ENCODE measurements at regions not wholly inside any gene's neighbourhood (a gene's known extent, or its start where the extent isn't known, plus 50 kb on each side); places are given as distances from the start of the nearest gene placed in this dataset.

GRCh38 chr5:20105915-20106314 lies 117.9 kb upstream of the CDH18 start:
- DNase-seq: no peak

DNA sequence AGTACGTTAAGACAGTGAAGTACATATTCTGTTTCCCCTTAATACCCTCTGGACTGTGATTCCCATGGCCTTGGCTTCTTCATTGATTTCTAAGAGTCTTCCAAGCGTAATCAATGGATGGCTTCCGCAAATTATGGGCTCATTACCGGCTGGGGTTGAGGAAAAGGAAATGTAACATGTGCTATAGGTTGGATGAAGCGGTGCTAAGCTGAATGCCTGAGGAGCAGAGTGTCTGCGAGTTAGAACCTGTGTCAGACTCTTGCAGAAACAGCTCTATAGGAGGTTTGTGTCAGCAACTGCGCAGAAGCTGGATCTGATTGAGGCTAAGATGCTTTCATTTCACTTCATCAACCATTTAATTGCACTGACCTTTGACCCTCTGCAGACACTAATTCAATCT lies 114.3 kb upstream of the CDH18 start:
- no peak for DNase-seq

- DNase-seq: no peak
These were observed 110.7 kb upstream of the CDH18 start for GRCh38 chr5:20098694-20099093.

DNA sequence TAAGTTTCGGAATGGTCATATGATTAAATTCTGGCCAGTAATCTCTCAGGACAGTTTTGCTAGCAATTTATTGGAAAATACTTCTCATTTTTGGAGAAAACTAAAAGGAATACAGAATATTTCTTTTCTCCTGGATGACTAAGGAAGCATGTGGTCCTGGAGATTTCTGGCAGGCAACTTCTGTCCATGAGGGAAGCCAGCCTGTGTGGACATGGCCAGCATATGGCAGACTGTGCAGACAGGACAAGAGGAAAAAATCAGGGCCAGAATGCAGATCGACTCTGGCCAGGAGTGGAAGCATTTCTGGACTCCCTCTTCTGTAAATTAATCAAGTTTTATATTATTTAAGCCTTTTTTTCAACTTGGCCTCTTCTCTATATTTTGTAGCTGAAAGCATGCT lies 100.4 kb upstream of the CDH18 start:
- DNase-seq: no peak

GRCh38 chr5:20087299-20087698 lies 99.3 kb upstream of the CDH18 start:
- DNase-seq: no peak

GRCh38 chr5:20077186-20077585 lies 89.2 kb upstream of the CDH18 start:
- DNase-seq: no peak

DNA sequence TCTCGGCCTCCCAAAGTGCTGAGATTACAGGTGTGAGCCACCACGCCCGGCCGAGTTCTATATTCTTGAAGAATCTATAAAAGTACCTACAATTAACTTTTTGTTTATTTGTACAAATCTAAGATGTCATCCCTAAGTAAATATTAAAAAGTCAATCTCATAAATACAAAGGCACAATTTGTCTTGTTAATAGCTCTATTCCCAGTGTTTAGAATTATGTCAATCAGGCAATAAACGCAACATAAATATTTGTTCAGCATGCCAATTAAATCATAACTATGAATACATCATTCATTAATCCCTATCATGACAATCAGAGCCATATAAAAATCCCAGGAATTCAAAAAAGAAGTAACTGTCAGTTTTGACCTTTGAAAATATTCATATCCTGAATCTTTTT lies 68.9 kb upstream of the CDH18 start:
- DNase-seq: no peak

DNA sequence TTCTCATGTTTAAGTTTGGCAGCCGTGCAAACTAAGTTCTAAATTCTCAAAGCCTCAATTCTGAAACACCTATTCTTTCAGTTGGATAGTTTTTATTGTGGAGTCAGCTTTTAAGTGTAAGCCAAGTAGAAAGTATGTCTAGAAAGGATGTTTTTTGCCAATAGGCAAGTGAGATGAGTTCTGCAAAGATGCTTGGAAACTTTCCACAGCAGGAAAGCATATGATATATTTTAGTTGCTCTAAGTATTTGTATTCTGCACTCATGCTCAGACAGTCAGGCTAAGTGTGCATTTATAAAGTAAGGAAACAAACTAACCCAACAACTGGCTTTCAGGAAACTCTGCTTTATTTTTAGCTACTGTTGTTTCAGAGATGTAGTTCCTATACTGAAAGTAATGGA lies 67.3 kb upstream of the CDH18 start:
- no peak for DNase-seq

DNA sequence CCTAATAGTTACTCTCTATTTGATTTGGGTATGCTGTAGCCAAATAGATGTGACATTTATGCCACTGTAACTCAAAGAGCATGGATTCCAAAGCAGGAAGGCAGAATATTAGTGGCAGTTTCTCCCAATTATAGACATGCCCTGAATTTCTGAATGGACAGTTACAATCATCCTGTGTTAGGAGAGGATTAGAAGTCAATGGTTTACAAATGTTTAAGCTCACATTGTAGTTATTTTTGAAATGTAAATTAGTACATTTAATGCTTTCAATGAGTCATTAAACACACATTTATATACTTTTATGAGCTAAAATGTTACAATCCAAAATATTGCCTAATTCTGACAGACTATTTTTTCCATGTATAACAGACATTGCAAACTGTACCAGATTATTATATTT lies 62.3 kb upstream of the CDH18 start:
- no peak for DNase-seq

DNA sequence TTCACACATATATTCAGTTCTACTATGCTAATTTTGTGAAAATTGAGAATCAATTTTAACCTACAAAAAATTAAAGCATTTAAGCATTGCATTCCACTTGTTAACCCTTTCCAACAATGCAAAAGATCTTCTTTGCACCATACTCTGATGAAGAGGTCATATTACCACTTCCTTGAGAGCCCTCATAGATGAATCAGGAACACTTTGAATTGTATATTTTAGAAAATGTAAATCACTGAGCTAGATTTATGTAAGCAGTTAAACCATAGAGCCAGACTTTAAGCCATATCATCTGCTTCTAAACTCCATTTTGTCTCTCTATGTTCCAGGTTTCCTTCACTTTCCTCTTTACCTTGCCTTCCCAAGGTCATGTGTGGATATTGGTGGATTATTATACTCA lies 56.5 kb upstream of the CDH18 start:
- DNase-seq: no peak

DNA sequence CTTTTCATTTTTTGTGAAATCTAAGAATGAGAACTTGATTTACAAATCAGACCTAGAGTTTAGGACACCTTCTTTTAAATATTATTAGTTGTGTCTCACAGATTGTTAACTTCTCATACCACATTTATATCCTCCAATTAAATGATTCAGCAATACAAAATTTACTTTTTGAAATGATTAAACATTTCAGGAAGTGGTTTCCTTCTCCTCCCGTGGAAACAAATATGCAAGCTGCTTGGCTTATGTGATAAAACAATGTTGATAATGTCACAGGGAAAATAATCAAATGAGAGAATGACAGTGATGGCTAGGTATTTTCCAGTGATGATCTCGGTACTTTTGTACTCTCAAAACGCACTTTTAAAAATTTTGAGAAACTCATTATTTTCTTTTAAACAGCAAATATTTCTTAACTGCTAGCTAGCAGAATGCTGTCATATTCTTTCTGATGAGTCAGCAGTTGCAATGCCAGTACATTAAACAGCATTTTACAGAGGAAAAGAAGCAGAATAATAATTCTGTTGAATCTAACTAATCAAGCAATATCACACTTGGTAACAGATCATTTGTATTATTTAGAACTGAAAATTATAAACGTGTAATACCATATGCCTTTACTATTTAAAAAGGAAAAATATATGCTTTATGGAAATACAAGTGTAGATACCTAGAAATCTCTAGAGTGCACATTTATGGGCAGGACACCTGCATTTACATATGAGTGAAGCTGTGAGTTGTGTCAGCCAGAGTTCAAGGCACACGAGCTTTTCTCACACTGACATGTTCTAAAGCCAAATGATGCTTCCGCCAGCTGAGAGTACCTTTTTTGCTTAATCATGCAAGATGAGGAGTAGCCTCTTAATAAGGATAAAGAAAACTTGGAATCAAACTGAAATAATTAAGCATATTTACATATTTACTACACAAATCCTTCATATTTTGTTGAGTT lies 53.6 kb upstream of the CDH18 start:
- DNase-seq: no peak

GRCh38 chr5:20040901-20041300 lies 52.9 kb upstream of the CDH18 start:
- DNase-seq: no peak

Measured in NCI-H526 (cell line).